Spleen (tissue), 7 donors: ENCODE measurements at regions not wholly inside any gene's neighbourhood (a gene's known extent, or its start where the extent isn't known, plus 50 kb on each side); places are given as distances from the start of the nearest gene placed in this dataset.

Experiments used
- CTCF ChIP-seq, 11 experiments: fragments of 200-600 bp in 7 of 11; fragments of 450-650 bp in 4 of 11; sonication (generic) in 4 of 11; IDR thresholded peaks in 8 of 11; conservative IDR thresholded peaks in 3 of 11; 1 replicate in 7 of 11; 2 replicates in 4 of 11; pipeline versions ENCODE4 v1.4.0 to v1.8.0; 2016 to 2021; ENCODE audit warnings: antibody characterized with exemption in 11 of 11, inconsistent platforms in 4 of 11, mild to moderate bottlenecking in 1 of 11
- POLR2AphosphoS5 ChIP-seq, 3 donors: sonication (generic); formaldehyde crosslinking; IDR thresholded peaks; one replicate each; pipeline ENCODE4 v1.5.1; 2017; ENCODE audit warnings: antibody characterized with exemption in 3 of 3
- donor health status: DM: no; HTN: no; CAD: no; lungs with moderate emphysema.
- donor health status: DM: no; HTN: no; CAD: no.
- donor health status: DM: no; HTN: no; CAD: no.

- no peak for TF ChIP-seq POLR2AphosphoS5 (IDR thresholded peaks at IDR 0.05)
- TF ChIP-seq CTCF (IDR thresholded peaks at IDR 0.05 in 8 of 11, conservative IDR thresholded peaks at IDR 0.05 in 3 of 11), result no peak
Observed at GRCh38 chr5:147065071-147065470, 169.8 kb upstream of the STK32A start.
